ENCODE measurements at regions not wholly inside any gene's neighbourhood (a gene's known extent, or its start where the extent isn't known, plus 50 kb on each side); places are given as distances from the start of the nearest gene placed in this dataset.

- CTCF ChIA-PET, result no interaction called here
- Mint-ChIP-seq H3K4me1 (no peaks in the 10 kb centered on the region), H3K9me3 (no peaks in the 10 kb centered on the region), H3K27me3 (peaks cover 0 to 4% of the 10 kb centered on the region in 2 donors), H3K27ac (no peak overlapping the region), H3K4me3 (no peak overlapping the region), H3K36me3 (no peaks in the 10 kb centered on the region)
- no peak for DNase-seq
- no peak overlapping the region for H3K4me3 ChIP-seq (ENCODE audit: control insufficient read depth in 1 of 2, extremely low read depth in 1 of 2, low read length in 1 of 2)
- no peaks in the 10 kb centered on the region for H3K27me3 ChIP-seq (replicated peaks in 1 of 2; ENCODE audit: control insufficient read depth in 2 of 2, extremely low read depth in 1 of 2, insufficient read depth in 2 of 2, low read length in 1 of 2)
- no peaks in the 10 kb centered on the region for H3K4me1 ChIP-seq (ENCODE audit: control insufficient read depth in 1 of 2, extremely low read depth in 1 of 2, insufficient read depth in 2 of 2, low read length in 2 of 2)
- POLR2A ChIA-PET, result no interaction called here
- ATAC-seq (replicated peaks in 1 of 4), result no peak
- no peaks in the 10 kb centered on the region for H3K36me3 ChIP-seq (ENCODE audit: control insufficient read depth in 2 of 2, extremely low read depth in 1 of 2, insufficient read depth in 1 of 2, low read length in 1 of 2)
- WGBS (ENCODE audit: insufficient coverage), result 88% methylated on average over 5 of the region's 6 CpGs
- no peaks in the 10 kb centered on the region for H3K9me3 ChIP-seq
- no peak overlapping the region for H3K27ac ChIP-seq (ENCODE audit: low read length)
These were observed 52.5 kb upstream of the CPEB4 start for GRCh38 chr5:173835661-173836060.

DNA sequence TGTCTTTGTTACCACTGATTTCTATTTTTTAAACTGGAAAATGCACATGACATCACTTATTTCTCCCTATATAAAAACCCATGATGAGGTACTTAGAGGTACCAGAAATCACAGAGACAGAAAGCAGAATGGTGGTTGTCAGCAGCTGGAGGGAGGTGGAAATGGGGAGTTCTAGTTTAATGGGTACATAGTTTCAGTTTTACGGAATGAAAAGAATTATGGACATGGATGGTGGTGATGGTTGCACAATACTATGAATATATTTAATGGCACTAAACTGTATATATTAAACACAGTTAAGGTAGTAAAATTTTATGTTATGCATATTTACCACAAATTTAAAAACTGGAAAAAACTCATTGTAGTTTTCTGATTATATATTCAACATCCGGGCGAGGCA lies 50.5 kb upstream of the CPEB4 start:
- no CpG with 5 or more reads among the region's 3 CpGs for WGBS (ENCODE audit: insufficient coverage)
- H3K36me3 ChIP-seq (ENCODE audit: control insufficient read depth in 2 of 2, extremely low read depth in 1 of 2, insufficient read depth in 1 of 2, low read length in 1 of 2), result no peaks in the 10 kb centered on the region
- no peak for DNase-seq
- ChIA-PET POLR2A (interaction anchor here (0.6 to 0.7 kb wide), 2 partner anchors 124 to 164 kb away, joined by 3 to 4 read pairs; no protein-coding TSS in a partner anchor), CTCF (no interaction called here)
- H3K27ac Mint-ChIP-seq, result no peak overlapping the region
- ATAC-seq (replicated peaks in 1 of 4), result no peak
- no peaks in the 10 kb centered on the region for H3K4me1 Mint-ChIP-seq
- no peaks in the 10 kb centered on the region for H3K4me1 ChIP-seq (ENCODE audit: control insufficient read depth in 1 of 2, extremely low read depth in 1 of 2, insufficient read depth in 2 of 2, low read length in 2 of 2)
- no peak overlapping the region for H3K4me3 Mint-ChIP-seq
- peaks cover 0 to 3% of the 10 kb centered on the region in 2 experiments for H3K27me3 ChIP-seq (replicated peaks in 1 of 2; ENCODE audit: control insufficient read depth in 2 of 2, extremely low read depth in 1 of 2, insufficient read depth in 2 of 2, low read length in 1 of 2)
- no peaks in the 10 kb centered on the region for H3K9me3 ChIP-seq
- H3K4me3 ChIP-seq (ENCODE audit: control insufficient read depth in 1 of 2, extremely low read depth in 1 of 2, low read length in 1 of 2), result no peak overlapping the region
- no peaks in the 10 kb centered on the region for H3K9me3 Mint-ChIP-seq
- peaks cover 0 to 4% of the 10 kb centered on the region in 2 donors for H3K27me3 Mint-ChIP-seq
- H3K27ac ChIP-seq (ENCODE audit: low read length), result no peak overlapping the region
- no peaks in the 10 kb centered on the region for H3K36me3 Mint-ChIP-seq

Measured in T-cell (primary cell).